ENCODE measurements at regions not wholly inside any gene's neighbourhood (a gene's known extent, or its start where the extent isn't known, plus 50 kb on each side); places are given as distances from the start of the nearest gene placed in this dataset.

- DNase-seq (ENCODE audit: extremely low spot score), result no peak
- CTCF ChIA-PET, result no interaction called here
- POLR2A ChIA-PET, result no interaction called here
- TF ChIP-seq CTCF (IDR thresholded peaks at IDR 0.05; ENCODE audit: control extremely low read depth, extremely low read depth, low read depth, missing control alignments), result no peak
Observed at GRCh38 chr13:100842136-100842535, 167.5 kb upstream of the TMTC4 start.

GRCh38 chr13:100838387-100838786 is 163.8 kb upstream of the TMTC4 start:
- CTCF ChIA-PET, result interaction anchor here (1.9 kb wide), 1 partner anchor 18 kb away, joined by 4 read pairs; no protein-coding TSS in a partner anchor
- no peak for TF ChIP-seq CTCF (IDR thresholded peaks at IDR 0.05; ENCODE audit: control extremely low read depth, extremely low read depth, low read depth, missing control alignments)
- POLR2A ChIA-PET, result no interaction called here
- no peak for DNase-seq (ENCODE audit: extremely low spot score)

- CTCF ChIA-PET, result interaction anchor here (1.9 kb wide), 1 partner anchor 19 kb away, joined by 4 read pairs; no protein-coding TSS in a partner anchor
- POLR2A ChIA-PET, result no interaction called here
- no peak for DNase-seq (ENCODE audit: extremely low spot score)
- TF ChIP-seq CTCF (IDR thresholded peaks at IDR 0.05; ENCODE audit: control extremely low read depth, extremely low read depth, low read depth, missing control alignments), result no peak
Observed at GRCh38 chr13:100837631-100838030, 163.0 kb upstream of the TMTC4 start.

- TF ChIP-seq CTCF (IDR thresholded peaks at IDR 0.05; ENCODE audit: control extremely low read depth, extremely low read depth, low read depth, missing control alignments), result no peak
- CTCF ChIA-PET, result no interaction called here
- no peak for DNase-seq (ENCODE audit: extremely low spot score)
- POLR2A ChIA-PET, result no interaction called here
Observed at GRCh38 chr13:100836711-100837110, 162.1 kb upstream of the TMTC4 start.

GRCh38 chr13:100835695-100836094 is 161.1 kb upstream of the TMTC4 start:
- DNase-seq (ENCODE audit: extremely low spot score), result no peak
- no peak for TF ChIP-seq CTCF (IDR thresholded peaks at IDR 0.05; ENCODE audit: control extremely low read depth, extremely low read depth, low read depth, missing control alignments)
- ChIA-PET POLR2A (no interaction called here), CTCF (no interaction called here)

- DNase-seq (ENCODE audit: extremely low spot score), result no peak
- ChIA-PET CTCF (no interaction called here), POLR2A (no interaction called here)
- no peak for TF ChIP-seq CTCF (IDR thresholded peaks at IDR 0.05; ENCODE audit: control extremely low read depth, extremely low read depth, low read depth, missing control alignments)
Observed at GRCh38 chr13:100833427-100833826, 158.8 kb upstream of the TMTC4 start.

- ChIA-PET POLR2A (no interaction called here), CTCF (interaction anchor here (1.2 to 1.3 kb wide), 2 partner anchors 11 to 39 kb away, joined by 3 to 4 read pairs; no protein-coding TSS in a partner anchor)
- DNase-seq (ENCODE audit: extremely low spot score), result no peak
Observed at GRCh38 chr13:100828226-100828625, 153.6 kb upstream of the TMTC4 start.

More at GRCh38 chr13:100828226-100828625, 153.6 kb upstream of the TMTC4 start:
- no peak for TF ChIP-seq CTCF (IDR thresholded peaks at IDR 0.05; ENCODE audit: control extremely low read depth, extremely low read depth, low read depth, missing control alignments)

Measured in GM10248 (cell line).